ENCODE measurements at regions not wholly inside any gene's neighbourhood (a gene's known extent, or its start where the extent isn't known, plus 50 kb on each side); places are given as distances from the start of the nearest gene placed in this dataset.

- POLR2A ChIA-PET: interaction anchor here (0.6 kb wide), 1 partner anchor 10 kb away, joined by 6 read pairs; no protein-coding TSS in a partner anchor
- CTCF ChIA-PET: no interaction called here
Measured at GRCh38 chr10:44306147-44306710, 78.7 kb downstream of the CXCL12 start.

- POLR2A ChIA-PET: no interaction called here
Measured at GRCh38 chr10:44301781-44302355, 83.0 kb downstream of the CXCL12 start.

GRCh38 chr10:44300666-44301649 lies 83.9 kb downstream of the CXCL12 start:
- POLR2A ChIA-PET: no interaction called here
- CTCF ChIA-PET: no interaction called here

More at GRCh38 chr10:44301781-44302355, 83.0 kb downstream of the CXCL12 start:
- CTCF ChIA-PET: no interaction called here

GRCh38 chr10:44298713-44299112 lies 86.2 kb downstream of the CXCL12 start:
- POLR2A ChIA-PET: no interaction called here
- CTCF ChIA-PET: no interaction called here

- POLR2A ChIA-PET: no interaction called here
- CTCF ChIA-PET: no interaction called here
Measured at GRCh38 chr10:44297963-44298362, 86.9 kb downstream of the CXCL12 start.

GRCh38 chr10:44295644-44296241 lies 89.2 kb downstream of the CXCL12 start:
- CTCF ChIA-PET: no interaction called here

GRCh38 chr10:44294726-44295412 lies 90.0 kb downstream of the CXCL12 start:
- POLR2A ChIA-PET: no interaction called here
- CTCF ChIA-PET: no interaction called here

More at GRCh38 chr10:44295644-44296241, 89.2 kb downstream of the CXCL12 start:
- POLR2A ChIA-PET: no interaction called here

GRCh38 chr10:44293842-44294241 lies 91.1 kb downstream of the CXCL12 start:
- POLR2A ChIA-PET: no interaction called here
- CTCF ChIA-PET: no interaction called here

- ChIA-PET CTCF (no interaction called here), POLR2A (no interaction called here)
Measured at GRCh38 chr10:44293306-44293778, 91.6 kb downstream of the CXCL12 start.

- CTCF ChIA-PET: no interaction called here
- POLR2A ChIA-PET: no interaction called here
Measured at GRCh38 chr10:44292390-44293002, 92.4 kb downstream of the CXCL12 start.

- CTCF ChIA-PET: no interaction called here
Measured at GRCh38 chr10:44291091-44291490, 93.8 kb downstream of the CXCL12 start.

GRCh38 chr10:44289125-44289524 lies 95.8 kb downstream of the CXCL12 start:
- CTCF ChIA-PET: no interaction called here
- POLR2A ChIA-PET: no interaction called here

More at GRCh38 chr10:44291091-44291490, 93.8 kb downstream of the CXCL12 start:
- POLR2A ChIA-PET: no interaction called here

- ChIA-PET CTCF (no interaction called here), POLR2A (no interaction called here)
Measured at GRCh38 chr10:44287408-44287807, 97.5 kb downstream of the CXCL12 start.

- POLR2A ChIA-PET: no interaction called here
- CTCF ChIA-PET: no interaction called here
Measured at GRCh38 chr10:44284198-44285084, 100.5 kb downstream of the CXCL12 start.

GRCh38 chr10:44282626-44283300 lies 102.1 kb downstream of the CXCL12 start:
- ChIA-PET POLR2A (no interaction called here), CTCF (no interaction called here)

GRCh38 chr10:44281662-44282061 lies 103.2 kb downstream of the CXCL12 start:
- CTCF ChIA-PET: no interaction called here

GRCh38 chr10:44281089-44281613 lies 103.7 kb downstream of the CXCL12 start:
- POLR2A ChIA-PET: no interaction called here
- CTCF ChIA-PET: no interaction called here

More at GRCh38 chr10:44281662-44282061, 103.2 kb downstream of the CXCL12 start:
- POLR2A ChIA-PET: no interaction called here

Measured in activated CD8-positive, alpha-beta memory T cell treated with anti-CD3 and anti-CD28 coated beads for 36 hours (primary cell).